ENCODE measurements at regions not wholly inside any gene's neighbourhood (a gene's known extent, or its start where the extent isn't known, plus 50 kb on each side); places are given as distances from the start of the nearest gene placed in this dataset.
"Not testable (repeated sequence)": the region's sequence is repeated elsewhere in the genome, so short reads cannot be mapped to it uniquely, and the experiment has no call there.

DNA sequence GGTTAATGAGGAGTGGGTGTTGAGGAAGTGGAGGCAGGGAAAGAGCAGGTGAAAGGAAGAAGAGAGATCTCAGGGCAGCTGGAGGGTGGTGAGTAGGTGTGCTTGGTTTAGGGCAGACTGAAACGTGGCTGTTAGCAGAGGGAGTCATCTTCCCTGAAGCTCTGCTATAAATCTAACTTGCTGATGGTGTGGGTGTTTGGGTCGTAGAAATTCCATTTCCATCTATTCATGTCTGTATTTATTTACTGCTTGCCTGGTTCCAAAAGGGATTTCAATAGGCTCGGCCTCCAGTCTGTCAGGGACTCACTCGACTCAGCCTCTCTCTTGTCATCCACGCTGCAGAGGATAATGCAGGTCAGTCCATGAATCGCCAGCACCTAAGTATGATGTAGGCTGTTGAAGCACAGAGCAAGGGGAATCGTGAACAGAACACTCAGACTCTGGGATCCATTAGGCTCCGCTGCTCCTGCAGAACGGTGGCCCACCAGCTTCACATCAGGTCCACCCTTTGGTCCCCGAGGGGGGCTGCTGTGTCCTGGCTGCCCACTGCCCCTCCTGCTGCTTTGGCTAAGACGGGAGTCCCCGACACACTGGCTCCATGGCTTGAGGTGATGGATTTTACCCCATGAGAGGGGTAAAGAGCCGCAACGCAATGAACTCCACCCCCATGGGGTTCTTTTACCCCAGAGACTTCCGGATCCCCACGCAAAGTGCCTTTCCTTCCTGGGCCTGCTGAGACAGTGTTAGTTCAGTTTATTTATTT lies 156.2 kb downstream of the RHOU start:
- no peak for DNase-seq (ENCODE audit: low read depth)

DNA sequence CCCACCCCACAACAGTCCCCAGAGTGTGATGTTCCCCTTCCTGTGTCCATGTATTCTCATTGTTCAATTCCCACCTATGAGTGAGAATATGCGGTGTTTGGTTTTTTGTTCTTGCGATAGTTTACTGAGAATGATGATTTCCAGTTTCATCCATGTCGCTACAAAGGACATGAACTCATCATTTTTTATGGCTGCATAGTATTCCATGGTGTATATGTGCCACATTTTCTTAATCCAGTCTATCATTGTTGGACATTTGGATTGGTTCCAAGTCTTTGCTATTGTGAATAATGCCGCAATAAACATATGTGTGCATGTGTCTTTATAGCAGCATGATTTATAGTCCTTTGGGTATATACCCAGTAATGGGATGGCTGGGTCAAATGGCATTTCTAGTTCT lies 156.9 kb downstream of the RHOU start:
- DNase-seq (ENCODE audit: low read depth), result not testable (repeated sequence)

DNA sequence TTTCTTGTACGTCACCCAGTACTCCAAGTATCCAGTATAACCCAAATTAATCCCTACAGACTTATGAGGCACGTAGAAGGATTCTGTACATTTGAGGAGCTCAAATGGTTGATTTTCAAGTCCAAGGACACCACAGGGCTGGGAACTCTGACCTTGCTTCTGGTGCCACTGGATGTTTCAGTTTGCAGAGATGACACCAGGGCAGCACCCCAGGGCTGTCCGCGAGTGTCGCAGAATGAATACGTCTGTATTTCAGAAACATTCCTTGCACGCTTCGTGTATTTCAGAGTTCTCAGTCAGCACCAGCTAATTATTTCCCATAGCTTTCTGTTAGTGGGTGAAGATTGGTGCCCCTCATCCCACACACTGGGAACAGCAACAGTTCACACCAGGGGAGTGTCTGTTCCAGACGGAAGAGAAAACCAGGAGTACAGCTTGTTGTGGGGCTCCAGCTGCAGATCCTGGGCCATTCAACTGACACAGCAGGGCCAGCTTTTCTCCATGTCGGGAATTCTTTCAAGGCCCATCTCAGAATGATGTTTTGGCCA lies 159.2 kb downstream of the RHOU start:
- DNase-seq (ENCODE audit: low read depth), result no peak

DNA sequence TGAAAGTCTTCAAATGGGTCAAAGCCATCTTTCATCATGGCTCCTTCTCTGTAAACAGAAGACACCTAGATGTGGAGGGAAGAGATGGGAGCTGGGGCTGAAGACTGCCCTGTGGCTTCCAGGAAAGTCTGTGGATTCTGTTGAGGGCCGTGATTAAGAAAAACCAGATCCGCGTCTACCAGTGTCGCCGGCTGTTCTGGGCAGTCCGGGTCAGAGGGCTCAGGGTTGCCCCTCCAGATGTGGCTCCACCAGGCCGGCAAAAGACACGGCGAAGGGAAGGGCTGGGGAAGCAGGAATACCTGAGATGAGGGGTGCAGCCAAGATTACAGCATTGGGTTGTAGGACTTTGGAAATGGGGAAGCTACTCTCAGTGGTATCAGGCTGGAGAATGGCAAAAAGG lies 162.6 kb downstream of the RHOU start:
- no peak for DNase-seq (ENCODE audit: low read depth)

DNA sequence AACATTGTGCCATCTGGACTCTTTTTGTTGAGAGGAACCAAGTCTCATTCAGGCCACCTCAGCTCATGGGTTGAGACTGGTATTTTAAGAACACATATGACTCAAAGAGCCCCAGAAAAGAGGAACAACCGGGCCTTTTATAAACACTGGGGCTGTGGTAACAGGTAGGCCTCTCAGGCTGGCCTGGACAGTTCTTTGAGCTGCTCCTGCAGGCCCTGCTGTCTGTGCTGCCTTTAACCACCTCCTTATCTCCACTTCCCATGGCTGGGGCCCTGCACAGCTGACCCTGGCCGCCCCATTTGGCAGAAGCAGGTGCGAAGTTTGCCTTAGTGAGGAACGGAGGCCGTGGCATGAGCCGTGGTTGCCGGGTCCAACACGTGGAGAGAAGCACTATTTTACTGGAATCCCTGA lies 163.3 kb downstream of the RHOU start:
- no peak for DNase-seq (ENCODE audit: low read depth)

DNA sequence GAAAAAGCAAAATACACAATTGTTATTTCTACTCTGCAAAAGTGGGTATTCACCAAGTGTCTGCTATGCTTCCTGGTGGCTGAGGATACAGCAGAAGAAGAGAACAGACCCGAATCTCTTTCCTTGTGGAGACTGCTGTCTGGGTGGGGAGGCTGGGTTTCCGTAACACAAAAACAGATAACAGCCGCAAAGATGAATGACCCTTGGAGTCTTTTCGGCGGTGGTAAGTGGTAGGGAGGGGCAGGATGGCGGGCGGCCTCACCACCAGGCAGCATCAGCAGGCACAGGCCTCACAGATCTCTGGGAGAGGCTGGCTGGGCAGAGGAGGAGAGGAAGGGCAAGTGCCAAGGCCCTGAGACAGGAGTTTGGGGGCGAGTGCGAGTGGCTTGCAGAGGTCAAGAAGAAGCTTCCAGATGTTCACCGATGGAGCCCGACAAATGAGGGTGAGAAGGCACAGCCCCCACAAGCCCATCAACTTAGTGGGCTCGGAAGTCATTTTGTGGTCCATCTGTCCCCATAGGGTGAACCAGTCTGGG lies 164.2 kb downstream of the RHOU start:
- DNase-seq (ENCODE audit: low read depth), result no peak

DNA sequence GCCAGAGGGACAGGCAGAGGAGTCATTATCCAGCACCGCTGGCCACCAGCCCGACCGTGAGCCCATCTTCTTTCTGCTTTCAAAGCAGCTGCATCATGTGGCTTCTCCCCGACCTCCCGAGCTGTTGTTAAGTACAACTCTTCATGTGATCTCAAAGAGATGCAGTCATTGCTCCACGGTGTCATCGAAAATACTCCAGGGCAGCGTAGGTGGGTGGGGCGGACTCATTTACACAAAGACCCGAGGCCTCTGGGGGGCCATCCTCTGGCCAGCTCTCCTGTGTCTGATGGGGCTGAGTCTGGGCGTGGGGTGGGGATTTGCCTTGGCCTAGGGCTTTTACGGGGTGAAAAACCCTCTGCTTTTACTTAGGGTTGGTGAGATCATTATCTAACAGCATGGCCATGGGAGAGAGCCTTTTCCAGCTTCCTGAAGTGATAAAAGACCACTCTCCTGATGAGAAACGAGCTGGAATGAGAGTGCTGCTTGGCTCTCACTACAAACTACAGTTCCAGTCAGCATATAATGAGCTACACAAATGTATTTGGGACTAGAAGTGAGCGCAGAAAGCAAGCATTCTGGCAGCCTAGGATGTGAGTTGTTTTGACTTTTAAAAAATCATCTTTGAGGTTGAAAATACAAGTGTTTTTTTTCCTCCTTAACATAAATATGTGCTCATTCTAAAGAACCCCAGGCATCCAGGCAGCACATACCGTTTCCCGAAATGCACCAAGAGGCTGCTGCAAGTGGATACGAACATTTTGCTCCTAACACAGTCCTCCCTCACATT lies 165.0 kb downstream of the RHOU start:
- no peak for DNase-seq (ENCODE audit: low read depth)

DNA sequence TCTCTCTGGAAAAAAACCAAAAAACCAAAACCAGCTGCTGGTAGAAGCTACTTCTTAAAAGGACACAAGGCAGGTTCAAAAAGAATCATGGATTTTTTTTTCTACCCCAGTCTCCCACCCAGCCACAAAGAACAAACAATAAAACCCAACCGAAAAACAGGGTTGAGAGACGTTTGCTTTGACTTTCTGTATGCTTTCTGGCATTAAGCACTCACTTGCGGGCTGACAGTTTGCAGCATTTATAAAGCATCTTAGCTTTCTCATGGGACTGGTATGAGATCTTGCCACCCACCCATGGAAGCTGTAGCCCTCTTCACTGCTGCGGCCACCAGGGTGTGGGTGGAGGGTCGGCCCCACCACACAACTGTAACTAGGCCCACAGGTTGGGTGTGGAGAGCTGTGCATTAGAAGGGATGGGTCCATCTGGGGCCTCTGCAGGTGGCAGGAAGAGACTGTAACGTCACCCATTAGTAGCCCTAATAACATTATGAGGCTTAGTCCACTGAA lies 165.7 kb downstream of the RHOU start:
- no peak for DNase-seq (ENCODE audit: low read depth)

DNA sequence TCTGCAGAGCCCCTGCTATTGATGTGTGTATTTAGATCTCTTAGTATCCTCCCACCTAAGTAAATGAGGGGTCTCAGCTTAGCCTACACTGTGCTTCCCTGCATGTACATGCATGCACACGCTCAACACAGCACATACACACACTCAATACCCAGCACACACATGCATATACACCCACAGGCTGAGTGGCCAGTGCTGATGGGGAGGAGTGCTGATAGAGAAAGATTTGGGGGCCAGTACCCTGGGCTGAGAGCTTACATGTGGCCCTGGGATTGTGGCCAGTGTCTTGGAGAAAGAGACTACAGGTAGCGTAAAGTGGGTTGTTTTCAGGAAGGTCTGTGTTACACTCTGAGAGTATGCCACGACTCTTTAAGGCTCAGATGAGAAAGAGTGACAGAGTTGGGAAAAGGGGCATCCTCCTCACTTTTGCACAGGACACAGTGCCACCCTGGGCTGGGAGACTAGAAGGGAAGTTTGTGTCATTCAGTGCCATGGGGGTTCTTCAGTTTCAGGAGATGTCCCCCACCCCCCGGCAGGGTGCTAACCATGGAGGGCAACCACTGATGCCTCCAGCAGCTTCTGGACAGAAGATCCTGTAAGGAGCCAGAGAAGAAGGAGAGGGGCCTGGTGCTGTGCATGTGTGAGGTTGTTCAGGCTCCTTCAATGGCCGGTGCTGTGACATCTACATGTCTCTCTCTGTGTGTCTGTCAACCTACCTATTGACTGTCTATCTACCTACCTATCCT lies 166.8 kb downstream of the RHOU start:
- DNase-seq (ENCODE audit: low read depth), result no peak

DNA sequence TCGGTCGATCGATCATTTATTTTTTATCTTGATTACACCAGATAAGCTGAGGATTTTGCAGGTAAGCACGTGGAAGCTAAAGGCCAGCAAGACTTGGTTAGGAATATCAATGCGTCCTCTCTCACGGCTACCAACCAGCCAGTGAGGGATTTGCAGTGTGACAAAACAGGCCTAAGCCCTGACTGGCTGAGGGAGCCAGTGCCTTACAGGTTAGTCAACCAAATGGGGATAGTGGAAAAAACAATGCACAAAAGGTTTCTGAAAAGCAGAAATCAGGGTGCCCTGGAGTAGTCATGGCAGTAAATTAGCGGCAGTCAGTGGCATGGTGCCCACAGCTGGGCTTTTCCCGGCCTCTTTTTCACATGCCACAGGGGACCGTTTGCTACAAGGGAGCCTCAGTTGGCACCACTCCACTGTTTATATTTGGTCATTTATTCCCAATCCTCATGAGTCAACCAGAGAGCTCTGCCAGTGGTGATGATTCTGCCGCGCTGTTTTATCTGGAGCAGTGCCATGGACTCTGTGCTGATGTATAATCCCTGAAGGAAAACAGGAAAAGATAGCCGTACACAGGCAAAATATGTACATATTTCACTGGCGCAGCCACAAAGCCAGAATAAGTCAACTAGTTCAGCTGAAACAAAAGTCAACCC lies 167.6 kb downstream of the RHOU start:
- peak; percentile 89 for DNase-seq (ENCODE audit: low read depth)

DNA sequence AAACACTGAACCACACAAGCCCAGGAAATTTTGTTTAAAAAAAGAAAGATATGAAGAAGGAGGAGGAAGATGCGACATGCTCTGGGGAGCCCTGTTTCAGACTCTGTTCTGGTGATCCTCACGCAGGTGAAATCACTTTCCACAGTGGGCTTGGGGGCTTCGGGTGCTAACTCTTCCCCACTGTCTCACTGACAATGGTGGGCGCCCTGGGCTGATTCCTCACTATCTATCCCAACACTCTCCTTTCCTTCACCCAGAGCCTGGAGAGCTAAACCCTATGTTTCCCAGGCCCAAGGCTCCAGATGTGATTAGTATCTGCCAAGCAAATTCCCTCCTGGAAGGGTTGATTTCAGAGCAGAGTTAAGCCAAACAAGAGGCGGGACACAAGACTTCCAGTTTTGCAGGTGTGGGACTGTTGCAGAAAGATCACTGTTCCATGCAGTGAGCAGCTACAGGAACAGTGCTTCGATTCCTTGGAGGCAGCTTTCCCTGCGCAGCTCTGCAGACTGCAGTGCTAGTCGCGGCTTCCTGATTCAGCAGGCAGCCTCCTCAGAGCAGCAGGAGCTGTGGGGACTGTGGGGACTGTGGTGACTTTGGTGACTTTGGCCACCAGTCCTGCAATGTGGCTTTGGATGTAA lies 168.3 kb downstream of the RHOU start:
- no peak for DNase-seq (ENCODE audit: low read depth)

DNA sequence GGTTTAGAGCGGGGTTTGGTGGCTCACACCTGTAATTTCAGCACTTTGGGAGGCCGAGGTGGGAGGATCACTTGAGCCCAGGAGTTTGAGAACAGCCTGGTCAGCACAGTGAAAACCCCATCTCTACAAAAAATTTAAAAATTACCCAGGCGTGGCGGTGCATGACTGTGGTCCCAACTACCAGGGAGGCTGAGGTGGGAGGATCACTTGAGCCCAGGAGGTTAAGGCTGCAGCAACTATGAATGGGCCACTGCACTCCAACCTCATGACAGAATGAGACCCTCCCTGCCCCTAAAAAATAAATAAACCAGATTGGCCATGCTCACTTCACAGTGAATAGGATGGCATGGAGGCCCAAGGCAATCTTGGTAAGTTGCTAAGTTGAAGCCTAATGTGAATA lies 168.9 kb downstream of the RHOU start:
- no peak for DNase-seq (ENCODE audit: low read depth)

DNA sequence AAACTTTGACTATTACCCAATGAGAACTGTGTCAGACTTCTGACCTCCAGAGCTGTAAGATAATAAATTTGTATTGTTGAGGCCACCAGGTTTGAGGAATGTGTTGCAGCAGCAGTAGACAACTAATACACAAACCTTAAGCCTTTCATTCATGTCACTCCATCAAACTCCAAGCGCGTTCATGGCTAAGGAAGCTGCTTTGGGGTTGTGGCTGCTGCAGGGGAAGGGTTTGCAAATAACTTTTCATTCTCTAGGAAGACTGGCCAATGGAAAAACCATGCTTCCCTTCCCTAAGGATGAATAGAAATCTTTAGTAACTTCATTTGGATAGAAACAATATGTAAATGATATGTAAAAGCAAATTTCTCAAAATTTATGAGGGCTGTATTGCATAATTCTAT lies 170.4 kb downstream of the RHOU start:
- DNase-seq (ENCODE audit: low read depth), result no peak

DNA sequence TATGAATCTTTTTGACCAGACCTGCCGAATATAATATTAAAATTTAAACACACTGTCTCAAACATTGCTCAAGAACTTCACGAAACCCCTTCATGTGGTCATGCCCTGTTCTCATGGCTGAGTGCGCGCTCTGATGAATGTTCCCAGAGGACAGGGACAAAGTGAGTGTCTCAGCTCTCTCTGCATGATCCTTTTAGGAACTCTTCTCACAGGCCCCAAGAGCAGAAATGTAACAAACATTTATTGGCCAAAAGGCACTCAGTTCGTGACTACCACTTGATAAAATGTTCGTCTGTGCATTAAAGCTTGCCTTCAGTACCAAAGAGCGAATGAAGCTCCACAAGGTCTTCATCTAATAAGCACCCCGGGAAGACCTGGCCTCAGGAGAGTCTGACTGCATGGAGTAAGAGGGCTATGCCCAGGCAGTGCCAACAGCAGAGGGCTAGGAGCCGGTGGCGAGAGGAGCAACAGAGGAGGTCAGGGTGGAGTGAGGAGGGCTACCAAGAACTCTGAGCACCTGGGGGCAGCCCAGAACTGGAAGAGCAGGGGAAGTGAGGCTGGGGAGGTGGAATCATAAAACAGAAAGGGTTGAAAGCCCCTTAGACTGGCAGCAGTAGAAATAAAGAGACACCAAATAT lies 171.1 kb downstream of the RHOU start:
- no peak for DNase-seq (ENCODE audit: low read depth)

DNA sequence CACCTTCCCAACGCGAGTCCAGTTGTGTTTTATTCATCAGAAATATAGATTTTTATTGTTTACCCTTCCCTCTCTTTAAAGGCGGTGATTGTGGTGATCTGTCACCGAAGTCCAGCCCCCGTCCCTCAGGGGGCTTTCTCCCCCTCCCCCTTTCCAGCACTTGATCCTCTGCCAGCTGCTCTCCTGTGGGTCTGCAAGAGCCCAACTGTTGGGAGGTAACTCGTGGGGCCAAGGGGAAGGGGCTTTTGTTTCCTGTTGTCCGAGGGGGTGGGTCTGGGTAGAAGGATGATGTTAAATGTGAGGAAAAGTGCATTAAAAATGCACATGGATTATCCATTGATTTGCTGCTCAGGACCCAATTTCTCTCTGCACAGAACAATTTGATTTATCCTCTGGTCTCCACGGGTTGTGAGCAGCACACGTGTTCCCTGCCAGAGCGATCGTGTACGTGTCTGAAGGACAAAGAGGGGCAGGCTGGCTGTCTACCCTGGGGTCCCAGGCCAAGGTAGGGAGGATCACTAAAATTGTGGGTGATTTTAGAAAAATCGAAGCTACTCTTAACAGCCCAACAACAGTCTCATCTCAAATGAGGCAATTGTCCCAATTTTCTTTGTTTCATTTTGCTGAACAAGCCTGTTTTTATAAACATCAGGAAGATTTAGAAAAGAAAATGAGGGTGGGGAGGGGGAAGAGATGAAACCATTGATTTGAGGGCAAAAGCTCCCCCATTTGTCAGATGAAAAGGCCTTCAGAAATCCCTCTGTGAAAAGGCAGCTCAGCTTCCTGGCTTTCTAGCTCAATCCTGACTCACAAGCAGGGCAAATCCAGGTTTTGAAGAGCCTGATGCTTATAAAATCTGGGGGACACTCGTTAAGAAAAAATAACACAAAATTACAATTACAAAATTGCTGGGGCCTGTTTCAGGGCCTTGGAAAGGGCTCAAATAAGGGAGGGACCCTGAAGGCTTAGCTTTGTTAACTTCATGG lies 176.2 kb downstream of the RHOU start:
- no peak for DNase-seq (ENCODE audit: low read depth)

DNA sequence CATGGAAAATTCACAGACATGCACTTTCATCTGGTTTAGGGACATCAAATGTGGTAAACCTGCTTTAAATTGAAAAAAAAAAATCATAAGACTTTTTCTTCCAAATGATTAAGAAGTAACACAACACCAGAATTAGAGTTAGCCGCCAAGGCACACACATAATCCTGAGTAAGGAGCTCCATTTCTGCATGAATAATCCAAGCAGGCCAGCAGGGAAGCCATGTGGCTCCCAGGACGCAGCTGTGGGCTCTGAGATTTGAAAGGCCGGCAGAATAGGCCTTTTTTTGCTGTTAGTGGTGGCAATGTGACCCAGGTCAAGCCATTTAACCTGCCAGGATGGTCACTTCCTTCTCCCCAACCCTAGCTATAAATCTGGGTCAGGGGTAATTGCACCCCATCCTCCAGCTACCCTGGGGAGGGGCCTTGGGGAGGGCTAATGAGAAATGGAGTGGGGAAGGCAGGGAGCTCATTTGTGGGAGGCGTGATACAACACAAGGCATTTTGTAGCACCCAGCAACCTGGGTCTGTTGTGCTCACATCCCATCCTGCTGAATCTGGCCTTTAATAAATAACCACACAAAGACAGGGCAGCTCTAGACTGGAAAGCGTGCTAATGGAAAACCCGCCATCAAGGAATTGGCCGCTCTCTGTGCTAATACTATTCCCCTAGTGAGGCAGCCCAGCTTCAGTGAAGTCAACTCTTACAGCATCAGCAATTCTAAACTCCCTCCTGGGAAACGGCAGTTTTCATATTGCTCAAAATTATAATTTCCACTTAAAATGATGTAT lies 178.5 kb downstream of the RHOU start:
- DNase-seq (ENCODE audit: low read depth), result no peak

DNA sequence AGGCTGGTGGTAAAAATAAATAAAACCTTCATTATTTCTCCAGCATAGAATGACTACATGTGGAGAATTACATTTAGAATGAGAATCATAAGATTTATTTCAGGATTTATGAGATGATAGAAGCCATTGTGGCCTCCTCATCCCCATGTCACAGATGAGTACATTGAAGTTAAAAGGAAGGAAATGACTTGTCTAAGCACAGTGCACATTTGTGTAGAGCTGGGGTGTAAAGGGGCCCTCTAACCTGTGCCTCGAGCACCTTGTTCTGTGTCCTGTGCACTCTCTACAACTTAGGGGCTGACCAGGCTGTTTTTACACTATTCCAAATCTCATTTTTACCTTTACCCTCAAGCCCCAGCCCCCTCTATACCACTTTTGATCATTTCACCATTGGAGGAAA lies 179.4 kb downstream of the RHOU start:
- no peak for DNase-seq (ENCODE audit: low read depth)

DNA sequence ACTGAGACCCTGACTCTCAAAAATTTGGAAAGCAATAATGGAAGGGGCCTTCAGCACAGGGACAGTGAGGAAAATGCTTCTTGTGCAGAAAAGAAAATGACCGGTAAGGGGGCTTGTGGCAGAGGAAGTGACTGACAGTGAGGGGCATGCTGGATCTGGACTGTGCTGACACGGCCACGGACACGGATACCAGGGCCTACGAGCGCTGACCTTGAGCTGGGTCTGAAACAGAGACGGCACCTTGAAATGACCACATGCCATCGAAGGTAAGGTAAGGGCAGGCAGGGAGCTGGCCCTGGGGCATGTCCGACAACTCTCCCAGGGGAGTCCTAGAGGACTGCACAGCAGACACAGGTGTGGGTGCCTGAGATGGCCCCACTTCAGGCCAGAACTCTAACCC lies 182.1 kb downstream of the RHOU start:
- no peak for DNase-seq (ENCODE audit: low read depth)
